NOMO-1 treated with dmso at 0.1 percent for 144 hours (cell line): ENCODE measurements at regions not wholly inside any gene's neighbourhood (a gene's known extent, or its start where the extent isn't known, plus 50 kb on each side); places are given as distances from the start of the nearest gene placed in this dataset.

Experiments used
- DNase-seq: peaks from one replicate; lab custom pipeline; 2025; ENCODE audit not compliant: unreplicated experiment; lab: John Stamatoyannopoulos, UW

DNA sequence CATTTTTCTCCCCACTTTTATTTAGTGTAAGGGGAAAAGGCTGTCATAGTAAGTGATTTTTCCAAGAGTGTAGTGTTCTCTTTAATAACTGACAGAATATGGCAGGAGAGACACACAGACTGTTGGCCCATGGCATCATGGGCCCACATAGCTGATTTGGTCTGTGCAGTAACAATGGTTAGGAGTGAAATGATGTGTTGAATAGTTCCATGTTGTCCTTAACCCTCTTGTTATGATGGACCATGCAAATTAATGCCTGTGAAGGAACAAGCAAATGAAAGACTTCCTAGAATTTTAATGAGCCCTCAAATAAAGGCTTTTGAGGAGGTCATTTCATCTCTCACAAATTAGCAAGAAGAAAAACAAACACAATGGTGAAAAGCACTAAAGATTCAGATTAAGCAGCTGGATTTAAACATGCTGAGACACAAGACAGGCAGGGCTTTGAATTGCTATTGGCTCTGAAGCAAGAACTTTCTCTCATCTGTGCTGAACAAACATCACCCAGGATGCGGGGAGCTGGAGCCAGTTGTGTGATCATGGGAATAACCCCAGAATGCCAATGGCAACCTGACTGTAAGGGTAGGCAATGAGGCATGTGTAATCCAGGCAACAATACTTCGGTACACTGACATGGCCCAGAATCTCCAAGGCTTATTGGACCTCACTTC, 136.7 kb upstream of the VEPH1 start:
- no peak for DNase-seq

DNA sequence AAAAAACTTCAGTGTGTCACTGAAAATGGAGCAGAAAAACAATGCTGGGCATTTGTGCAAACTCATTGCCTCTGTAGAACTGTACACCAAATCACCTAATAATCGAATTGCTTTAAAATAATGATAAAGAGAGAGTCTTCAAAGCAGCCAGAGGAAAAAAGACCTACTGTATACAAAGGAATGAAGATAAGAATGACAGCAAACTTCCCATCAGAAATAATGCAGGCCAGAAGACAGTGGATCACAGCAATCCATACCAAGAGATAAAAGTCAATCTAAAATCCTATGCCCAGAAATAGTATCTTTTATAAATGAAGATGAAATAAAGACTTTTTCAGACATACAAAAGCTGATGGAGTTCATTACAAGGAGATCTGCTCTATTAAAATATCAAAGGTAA, 134.7 kb upstream of the VEPH1 start:
- no peak for DNase-seq

- no peak for DNase-seq
Measured at GRCh38 chr3:157633241-157633640, 130.0 kb upstream of the VEPH1 start.

- no peak for DNase-seq
Measured at GRCh38 chr3:157632075-157632474, 128.9 kb upstream of the VEPH1 start.

GRCh38 chr3:157631478-157631877, 128.3 kb upstream of the VEPH1 start:
- DNase-seq, result no peak

- DNase-seq, result no peak
Measured at GRCh38 chr3:157626817-157627216, 123.6 kb upstream of the VEPH1 start.

DNA sequence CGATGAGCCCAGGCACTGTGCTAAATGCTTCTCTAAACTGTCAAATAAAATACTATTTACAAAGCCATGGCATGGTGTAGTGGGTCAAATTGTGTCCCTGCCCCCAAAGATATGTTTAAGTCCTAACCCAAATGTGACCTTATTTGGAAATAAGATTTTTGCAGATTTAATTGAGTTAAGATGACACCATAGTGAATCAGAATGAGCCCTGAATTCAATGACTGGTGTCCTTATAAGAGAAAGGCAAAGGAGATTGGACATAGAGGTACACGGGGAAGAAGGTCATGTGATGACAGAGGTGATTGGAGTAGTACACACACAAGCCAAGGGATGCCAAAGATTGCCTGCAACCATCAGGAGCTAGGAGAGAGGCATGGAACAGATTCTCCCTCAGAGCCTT, 121.6 kb upstream of the VEPH1 start:
- DNase-seq, result no peak

GRCh38 chr3:157618886-157619285, 115.7 kb upstream of the VEPH1 start:
- no peak for DNase-seq

DNA sequence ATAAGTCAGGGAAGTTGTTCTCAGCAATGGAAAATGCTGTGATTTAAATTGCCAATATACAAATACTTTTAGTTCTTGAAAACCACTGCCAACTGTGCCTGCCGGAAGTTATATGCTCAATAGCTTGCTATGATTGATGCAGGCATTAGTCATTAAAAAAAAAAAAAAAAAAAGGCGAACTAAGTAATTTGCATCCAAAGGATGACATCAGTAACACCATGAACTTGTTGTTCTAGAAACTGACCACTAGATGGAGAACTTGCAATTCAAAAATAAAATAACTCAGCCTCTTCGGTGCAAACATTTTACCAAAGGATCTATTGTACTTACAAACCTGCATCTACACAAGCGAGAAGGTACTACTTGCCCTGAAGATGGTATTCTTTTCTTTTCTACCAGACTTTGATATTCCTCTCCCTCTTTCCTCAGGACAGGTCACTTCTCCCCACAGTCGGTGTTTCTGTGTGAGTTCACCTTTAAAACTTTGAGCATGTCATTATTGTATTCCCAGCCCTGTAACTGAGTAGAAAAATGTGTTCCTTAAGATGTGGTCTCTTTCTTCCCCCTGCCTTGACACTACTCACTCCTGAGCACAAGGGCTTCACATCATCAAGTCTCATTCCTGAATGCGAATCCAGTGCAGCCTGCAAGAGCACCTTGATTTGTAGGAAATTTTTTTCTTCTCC, 115.0 kb upstream of the VEPH1 start:
- DNase-seq, result peak; percentile 73

DNA sequence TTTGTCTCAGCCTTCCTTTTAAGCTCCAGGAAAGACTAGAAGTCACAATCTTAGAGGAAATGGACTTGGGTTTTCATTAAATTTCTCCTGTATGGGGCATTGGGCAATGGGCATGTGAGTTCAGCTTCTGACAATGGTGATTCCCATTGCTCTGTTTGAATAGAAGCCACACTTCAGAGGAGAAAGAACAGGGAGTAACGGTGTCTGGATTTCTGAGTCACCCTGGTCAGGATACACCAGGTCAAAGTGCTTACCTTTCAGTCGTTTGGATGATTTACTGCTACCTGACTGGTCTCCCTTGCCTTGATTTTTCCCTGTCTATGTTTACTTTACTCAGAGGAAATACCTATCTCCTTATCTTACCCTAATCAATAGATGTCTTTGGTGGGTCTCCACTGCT, 111.7 kb upstream of the VEPH1 start:
- no peak for DNase-seq

DNA sequence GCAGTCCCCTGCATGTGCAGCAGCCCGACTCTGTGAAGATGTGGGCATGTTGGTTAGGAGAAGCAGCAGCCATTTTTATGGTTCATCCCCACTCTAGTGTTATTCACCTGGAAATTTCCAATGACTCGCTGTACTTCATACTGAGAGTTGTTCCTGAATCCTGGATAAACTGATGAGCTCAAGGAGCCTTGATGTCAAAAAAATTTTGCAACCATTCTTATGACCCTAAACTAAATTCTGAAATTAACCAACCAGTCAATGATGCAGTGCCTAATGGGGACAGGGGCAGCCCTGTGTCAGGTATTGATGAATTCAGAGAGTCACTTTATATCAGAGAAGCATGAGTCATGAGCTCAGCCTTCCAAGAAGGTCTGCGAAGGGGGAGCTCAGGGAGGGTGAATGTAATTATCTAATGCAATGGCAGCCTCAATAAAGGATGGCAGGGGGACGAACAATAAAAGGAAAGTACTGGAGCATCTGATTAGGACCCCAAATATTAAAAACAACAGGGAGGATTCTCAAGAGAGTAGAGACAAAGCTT, 108.4 kb upstream of the VEPH1 start:
- DNase-seq, result no peak

DNA sequence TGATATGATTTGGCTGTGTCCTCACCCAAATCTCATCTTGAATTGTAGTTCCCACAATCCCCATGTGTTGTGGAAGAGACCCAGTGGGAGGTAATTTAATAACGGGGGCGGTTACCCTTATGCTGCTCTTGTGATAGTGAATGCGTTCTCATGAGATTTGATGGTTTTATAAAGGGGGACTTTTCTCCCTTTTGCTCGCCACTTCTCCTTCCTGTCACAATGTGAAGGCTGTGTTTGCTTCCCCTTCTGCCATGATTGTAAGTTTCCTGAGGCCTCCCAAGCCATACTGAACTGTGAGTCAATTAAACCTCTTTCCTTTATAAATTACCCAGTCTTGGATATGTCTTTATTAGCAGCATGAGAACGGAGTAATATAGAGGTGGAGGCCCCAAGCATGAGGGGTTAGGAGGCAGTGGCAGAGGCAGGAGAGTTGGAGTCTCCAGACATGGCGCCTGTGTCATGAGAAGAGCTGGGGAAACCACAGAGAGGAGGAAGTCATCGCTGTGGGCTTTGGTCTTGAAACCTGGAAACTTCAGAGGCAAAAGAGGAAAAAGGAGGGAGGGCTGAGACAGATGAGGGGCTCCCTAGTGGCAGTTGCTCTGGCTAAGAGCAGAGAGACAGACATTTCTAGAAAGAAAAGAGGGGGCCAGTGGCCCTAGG, 107.8 kb upstream of the VEPH1 start:
- peak; percentile 45 for DNase-seq

DNA sequence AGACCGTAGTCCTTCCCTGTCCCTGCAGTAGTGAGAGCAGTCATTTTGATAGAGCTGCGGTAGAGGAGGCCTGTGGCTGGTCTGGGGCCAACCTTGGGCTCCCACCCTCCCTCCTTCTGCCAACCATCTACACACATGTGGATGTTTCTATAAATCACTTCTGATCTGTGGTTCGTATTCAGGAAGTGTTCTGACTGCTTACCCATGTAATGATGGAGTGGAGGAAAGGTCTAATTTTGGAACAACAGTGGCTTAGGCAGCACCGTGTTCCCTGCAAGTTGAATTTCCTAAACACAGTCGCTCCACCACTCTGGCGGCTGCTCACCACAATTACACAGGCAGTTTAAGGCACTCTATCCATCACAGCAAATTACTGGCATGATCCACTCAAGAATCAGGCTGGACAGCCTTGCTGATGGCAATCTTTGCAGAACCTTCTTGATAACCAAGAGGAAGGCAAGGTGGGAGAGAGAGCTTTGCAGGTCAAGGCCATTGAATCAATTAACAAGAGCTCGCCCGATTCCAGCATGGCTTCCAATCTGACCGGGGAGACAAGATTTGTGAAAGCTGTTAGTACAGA, 104.7 kb upstream of the VEPH1 start:
- peak; percentile 94 for DNase-seq

DNA sequence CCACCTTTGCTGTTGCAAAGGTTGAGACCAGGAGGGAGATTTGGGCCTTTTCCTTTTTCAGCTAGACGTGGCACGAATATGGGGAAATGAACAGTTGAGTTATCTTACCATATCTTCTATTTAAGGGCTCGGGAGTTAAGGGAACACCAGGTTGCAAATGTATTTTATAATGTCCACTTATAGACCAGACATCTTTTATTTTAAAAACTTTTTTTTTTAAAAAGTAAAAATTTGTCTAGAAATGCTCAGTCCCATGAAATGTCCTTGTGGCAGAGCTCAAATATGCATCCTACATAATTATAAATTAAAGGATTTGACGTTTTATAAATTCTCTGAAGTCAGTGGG, 103.6 kb upstream of the VEPH1 start:
- no peak for DNase-seq

DNA sequence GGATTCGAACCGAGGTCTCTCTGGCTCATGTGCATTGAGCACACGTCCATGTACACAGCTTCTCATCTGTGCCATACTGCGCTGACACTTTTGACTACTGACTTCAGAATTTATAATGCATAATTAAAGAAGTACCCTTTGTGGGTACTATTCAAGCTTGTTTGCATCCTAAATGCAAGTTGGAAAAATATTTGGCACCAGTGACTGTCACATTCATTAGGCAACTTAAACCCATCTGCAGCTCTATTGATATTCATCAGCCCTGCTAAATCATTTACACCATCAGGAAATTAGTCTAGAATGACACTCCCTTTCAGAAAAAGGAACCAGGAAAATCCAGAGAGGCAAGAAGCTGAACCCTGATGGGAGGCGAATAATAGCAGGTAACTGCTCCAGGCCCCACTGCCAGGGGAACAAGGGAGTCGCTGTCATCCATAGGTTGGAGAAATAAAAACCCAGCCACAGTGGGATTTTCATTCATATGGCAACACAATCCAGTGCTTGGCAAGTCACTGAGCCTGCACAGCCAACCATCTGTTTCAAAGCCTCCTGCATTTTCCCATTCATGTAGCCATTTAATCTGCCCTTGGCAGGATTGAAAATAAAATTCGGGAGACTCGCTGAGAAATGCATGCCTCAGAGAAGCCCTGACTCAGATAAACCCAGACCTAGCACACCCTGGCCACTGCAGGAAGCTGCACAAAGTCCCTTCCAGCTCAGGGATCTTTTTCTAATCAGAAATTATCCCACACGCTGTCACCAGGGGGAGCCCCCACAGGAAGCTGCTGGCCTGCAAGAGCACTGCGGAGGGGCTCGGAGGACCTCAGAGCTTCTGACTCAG, 103.0 kb upstream of the VEPH1 start:
- peak; percentile 77 for DNase-seq

- DNase-seq, result no peak
Measured at GRCh38 chr3:157605356-157605755, 102.1 kb upstream of the VEPH1 start.

GRCh38 chr3:157602424-157602823, 99.2 kb upstream of the VEPH1 start:
- DNase-seq, result no peak

DNA sequence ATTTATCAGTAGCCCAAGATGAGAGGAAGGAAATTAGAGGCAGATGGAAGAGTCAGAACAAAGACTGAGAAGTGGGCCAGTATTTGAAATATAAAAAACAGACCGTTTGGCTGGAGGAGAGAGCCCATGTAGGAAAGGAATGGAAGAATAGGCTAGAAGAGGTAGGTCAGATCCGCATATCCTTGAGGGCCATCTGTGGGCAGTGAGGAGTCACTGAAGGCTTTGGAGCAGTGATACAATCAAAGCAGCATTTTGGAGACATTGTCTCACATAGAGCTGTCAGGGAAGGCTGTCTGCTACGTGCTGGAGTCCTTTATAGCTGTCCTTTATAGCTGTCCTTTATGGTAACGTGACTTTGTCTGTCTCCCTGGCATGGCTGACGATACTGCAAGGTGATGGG, 92.0 kb upstream of the VEPH1 start:
- DNase-seq, result no peak

DNA sequence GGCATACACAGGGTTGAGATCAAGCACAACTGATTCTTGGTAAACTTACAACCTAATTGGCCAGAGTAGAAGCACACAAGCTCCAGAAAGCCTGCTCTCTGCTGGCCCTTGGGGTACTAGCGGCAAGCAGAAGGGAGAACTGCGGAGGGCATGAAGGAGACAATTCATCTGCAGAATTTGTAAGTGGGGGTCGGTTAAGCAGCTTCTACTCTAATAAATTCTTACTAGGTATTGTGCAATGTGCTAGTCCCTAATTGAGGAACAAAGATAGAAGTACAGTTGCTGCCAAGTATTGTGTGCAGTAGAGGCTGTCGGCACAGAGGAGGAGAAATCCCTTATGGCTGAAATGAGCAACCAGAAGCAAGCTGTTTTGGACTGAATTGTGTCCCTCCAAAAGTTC, 91.2 kb upstream of the VEPH1 start:
- DNase-seq, result peak; percentile 65

DNA sequence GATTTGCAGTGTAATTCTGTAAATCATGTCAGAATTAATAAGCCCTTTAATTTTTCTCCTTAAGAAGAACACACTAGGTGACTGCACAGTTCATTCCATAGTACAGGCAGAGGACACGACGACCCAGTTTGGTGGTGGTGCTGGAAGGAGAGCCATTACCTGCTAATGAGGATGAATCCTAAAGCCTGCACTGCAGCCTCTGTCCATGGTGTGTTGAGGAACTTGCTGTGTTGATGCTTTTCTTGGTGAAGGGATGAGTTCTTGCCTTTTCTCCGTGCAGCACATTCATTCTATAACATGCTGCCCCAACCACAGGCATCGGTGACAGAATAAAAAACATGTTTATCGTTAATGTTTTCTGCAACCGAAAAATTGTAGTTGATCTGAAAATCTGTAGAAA, 89.6 kb upstream of the VEPH1 start:
- no peak for DNase-seq

GRCh38 chr3:157590273-157590672, 87.1 kb upstream of the VEPH1 start:
- DNase-seq, result no peak
